Trophoblast cell (in vitro differentiated cells and primary cell): ENCODE measurements at regions not wholly inside any gene's neighbourhood (a gene's known extent, or its start where the extent isn't known, plus 50 kb on each side); places are given as distances from the start of the nearest gene placed in this dataset.

ENCODE experiments used
- DNase-seq, 2 donors: peaks; one replicate each; pipeline ENCODE4 v3.0.0-alpha.2; 2016
- H2AFZ ChIP-seq: 2 replicates; pipeline ENCODE4 v1.6.1; 2013; ENCODE audit warnings: low read length, moderate library complexity, mild to moderate bottlenecking; ENCODE audit not compliant: insufficient read depth, poor library complexity
- H2AK5ac ChIP-seq: 2 replicates; pipeline ENCODE4 v1.6.1; 2013; ENCODE audit warnings: mild to moderate bottlenecking, low read length
- H2BK120ac ChIP-seq: 2 replicates; pipeline ENCODE4 v1.6.1; 2013; ENCODE audit warnings: low read length, mild to moderate bottlenecking, moderate library complexity; ENCODE audit not compliant: insufficient read depth, poor library complexity
- H2BK12ac ChIP-seq: 2 replicates; pipeline ENCODE4 v1.6.1; 2013; ENCODE audit warnings: mild to moderate bottlenecking, low read length, moderate library complexity
- H2BK5ac ChIP-seq: 2 replicates; pipeline ENCODE4 v1.6.1; 2013; ENCODE audit warnings: low read length, low read depth, moderate library complexity, mild to moderate bottlenecking; ENCODE audit not compliant: poor library complexity
- H3K14ac ChIP-seq: 2 replicates; pipeline ENCODE4 v1.6.1; 2013; ENCODE audit warnings: mild to moderate bottlenecking, low read length
- H3K18ac ChIP-seq: 2 replicates; pipeline ENCODE4 v1.6.1; 2013; ENCODE audit warnings: mild to moderate bottlenecking, low read length
- H3K23ac ChIP-seq: 2 replicates; pipeline ENCODE4 v1.6.1; 2013; ENCODE audit warnings: low read length
- H3K27ac ChIP-seq: 2 replicates; pipeline ENCODE4 v1.5.1; 2013; ENCODE audit warnings: low read depth, mild to moderate bottlenecking, inconsistent platforms, low read length, moderate library complexity
- H3K27me3 ChIP-seq: 2 replicates; pipeline ENCODE4 v1.6.1; 2013; ENCODE audit warnings: inconsistent platforms, mild to moderate bottlenecking, low read length, moderate library complexity; ENCODE audit not compliant: insufficient read depth
- H3K36me3 ChIP-seq, 2 experiments: 1 replicate in 1 of 2; 2 replicates in 1 of 2; pipeline ENCODE4 v1.6.1; 2013; ENCODE audit warnings: low read length in 2 of 2, mild to moderate bottlenecking in 2 of 2, moderate library complexity in 1 of 2; ENCODE audit not compliant: insufficient read depth in 2 of 2, control insufficient read depth in 1 of 2
- H3K4ac ChIP-seq: 2 replicates; pipeline ENCODE4 v1.6.1; 2013; ENCODE audit warnings: low read depth, mild to moderate bottlenecking, low read length, moderate library complexity
- H3K4me1 ChIP-seq, 2 experiments: 1 replicate in 1 of 2; 2 replicates in 1 of 2; pipeline ENCODE4 v1.6.1; 2013; ENCODE audit warnings: low read length in 2 of 2, mild to moderate bottlenecking in 2 of 2, moderate library complexity in 1 of 2; ENCODE audit not compliant: insufficient read depth in 2 of 2, control insufficient read depth in 1 of 2
- H3K4me2 ChIP-seq: 2 replicates; pipeline ENCODE4 v1.6.1; 2013; ENCODE audit warnings: inconsistent platforms, mild to moderate bottlenecking, low read length, moderate library complexity
- H3K4me3 ChIP-seq: 2 replicates; pipeline ENCODE4 v1.5.1; 2013; ENCODE audit warnings: mild to moderate bottlenecking, low read depth, low read length, inconsistent platforms
- H3K79me1 ChIP-seq: one replicate; pipeline ENCODE4 v1.6.1; 2013; ENCODE audit warnings: low read length
- H3K79me2 ChIP-seq: 2 replicates; pipeline ENCODE4 v1.6.1; 2013; ENCODE audit warnings: low read length, mild to moderate bottlenecking; ENCODE audit not compliant: control insufficient read depth, insufficient read depth, poor library complexity
- H3K9ac ChIP-seq: 2 replicates; pipeline ENCODE4 v1.6.1; 2013; ENCODE audit warnings: mild to moderate bottlenecking, low read length
- H3K9me3 ChIP-seq: 2 replicates; pipeline ENCODE4 v1.6.1; 2013; ENCODE audit warnings: low read depth, mild to moderate bottlenecking, control low read depth, inconsistent platforms, low read length; ENCODE audit not compliant: insufficient read depth
- H4K12ac ChIP-seq: 2 replicates; pipeline ENCODE4 v1.6.1; 2013; ENCODE audit warnings: low read depth, mild to moderate bottlenecking, low read length, moderate library complexity
- H4K8ac ChIP-seq: 2 replicates; pipeline ENCODE4 v1.6.1; 2013; ENCODE audit warnings: low read depth, mild to moderate bottlenecking, low read length, moderate library complexity
- H4K91ac ChIP-seq: one replicate; pipeline ENCODE4 v1.6.1; 2013; ENCODE audit warnings: low read depth, mild to moderate bottlenecking, low read length, moderate library complexity
- WGBS: extraction: QIAGEN DNeasy Blood & Tissue Kit; methylation state at CpG from one replicate; pipeline ENCODE4 v1.1.7; 2013; ENCODE audit warnings: missing lambda C conversion rate; ENCODE audit not compliant: insufficient read length, insufficient coverage; ENCODE audit errors: extremely low coverage; 5-methylcytosine and 5-hydroxymethylcytosine counted together

DNA sequence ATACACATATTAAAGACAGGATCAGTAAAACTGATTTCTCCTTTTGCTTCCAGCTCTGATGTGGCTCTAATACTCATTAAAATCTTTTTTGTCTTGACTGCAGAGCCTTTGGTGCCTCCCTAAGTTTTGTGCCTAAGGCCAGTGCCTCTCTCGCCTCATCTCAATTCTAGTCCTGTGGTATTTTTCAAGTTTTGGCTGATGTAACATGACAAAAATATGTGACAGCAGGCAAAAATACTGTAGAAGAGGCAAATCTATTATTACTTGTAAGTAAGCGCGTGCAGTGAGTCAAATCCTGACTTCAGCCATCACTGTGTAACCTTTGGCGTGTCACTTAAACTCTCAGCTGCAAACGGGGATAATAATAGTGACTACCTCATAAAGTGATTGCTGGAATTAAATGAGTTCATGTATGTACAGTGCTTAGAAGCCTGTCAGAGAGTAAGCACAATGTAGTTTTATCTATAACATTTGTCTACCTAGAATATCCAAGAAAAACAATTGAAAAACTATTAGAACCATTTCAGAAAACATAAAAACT is 74.0 kb downstream of the MAB21L3 start:
- peaks cover 0 to 2% of the 10 kb centered on the region in 2 experiments for H3K4me1 ChIP-seq
- no peak overlapping the region for H2AFZ ChIP-seq
- no peak overlapping the region for H3K18ac ChIP-seq
- H3K27ac ChIP-seq: no peak overlapping the region
- no peak overlapping the region for H4K12ac ChIP-seq
- WGBS: no CpG with 5 or more reads among the region's 5 CpGs
- no peak overlapping the region for H4K8ac ChIP-seq
- H2BK12ac ChIP-seq: no peak overlapping the region
- H3K23ac ChIP-seq: no peak overlapping the region
- no peak overlapping the region for H3K9ac ChIP-seq
- no peaks in the 10 kb centered on the region for H3K79me2 ChIP-seq
- no peak overlapping the region for H4K91ac ChIP-seq
- no peaks in the 10 kb centered on the region for H3K79me1 ChIP-seq
- no peak overlapping the region for H2BK5ac ChIP-seq
- no peak overlapping the region for H2BK120ac ChIP-seq
- no peak overlapping the region for H3K4me2 ChIP-seq
- H3K14ac ChIP-seq: no peak overlapping the region
- H3K4ac ChIP-seq: no peak overlapping the region
- H3K36me3 ChIP-seq: no peaks in the 10 kb centered on the region
- H2AK5ac ChIP-seq: no peak overlapping the region
- DNase-seq: peak in 1 of 2 donors; percentile 28
- peaks cover 2% of the 10 kb centered on the region for H3K9me3 ChIP-seq
- H3K4me3 ChIP-seq: no peak overlapping the region
- no peaks in the 10 kb centered on the region for H3K27me3 ChIP-seq

DNA sequence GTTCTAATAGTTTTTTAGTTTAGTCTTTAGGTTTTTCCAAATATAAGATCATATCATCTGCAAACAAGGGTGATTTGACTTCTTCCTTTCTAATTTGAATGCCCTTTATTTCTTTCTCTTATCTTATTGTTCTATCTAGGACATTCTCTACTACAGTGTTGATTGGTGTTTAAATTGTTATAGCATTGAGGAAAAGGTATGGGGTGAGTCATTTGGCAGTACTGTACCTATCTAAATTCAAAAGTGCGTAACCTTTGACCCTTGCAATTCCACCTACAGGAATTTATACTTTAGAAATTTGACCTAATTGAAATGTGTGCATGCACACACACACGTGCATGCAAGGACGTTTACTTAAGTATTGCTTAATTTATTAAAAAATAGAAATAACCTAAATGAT is 78.3 kb downstream of the MAB21L3 start:
- no peaks in the 10 kb centered on the region for H3K79me1 ChIP-seq
- no peak overlapping the region for H4K12ac ChIP-seq
- no peak for DNase-seq
- no peak overlapping the region for H3K18ac ChIP-seq
- H3K4me1 ChIP-seq: no peaks in the 10 kb centered on the region
- H3K9me3 ChIP-seq: no peaks in the 10 kb centered on the region
- no peak overlapping the region for H2BK120ac ChIP-seq
- H3K4me3 ChIP-seq: no peak overlapping the region
- H3K9ac ChIP-seq: no peak overlapping the region
- H2AFZ ChIP-seq: no peak overlapping the region
- no peak overlapping the region for H2AK5ac ChIP-seq
- H3K14ac ChIP-seq: no peak overlapping the region
- no peak overlapping the region for H3K4me2 ChIP-seq
- H3K27ac ChIP-seq: no peak overlapping the region
- no peak overlapping the region for H2BK5ac ChIP-seq
- H4K91ac ChIP-seq: no peak overlapping the region
- no peak overlapping the region for H4K8ac ChIP-seq
- no peak overlapping the region for H3K4ac ChIP-seq
- no peaks in the 10 kb centered on the region for H3K27me3 ChIP-seq
- H3K79me2 ChIP-seq: no peaks in the 10 kb centered on the region
- no peak overlapping the region for H2BK12ac ChIP-seq
- WGBS: no CpG with 5 or more reads among the region's 3 CpGs
- no peaks in the 10 kb centered on the region for H3K36me3 ChIP-seq
- H3K23ac ChIP-seq: no peak overlapping the region

DNA sequence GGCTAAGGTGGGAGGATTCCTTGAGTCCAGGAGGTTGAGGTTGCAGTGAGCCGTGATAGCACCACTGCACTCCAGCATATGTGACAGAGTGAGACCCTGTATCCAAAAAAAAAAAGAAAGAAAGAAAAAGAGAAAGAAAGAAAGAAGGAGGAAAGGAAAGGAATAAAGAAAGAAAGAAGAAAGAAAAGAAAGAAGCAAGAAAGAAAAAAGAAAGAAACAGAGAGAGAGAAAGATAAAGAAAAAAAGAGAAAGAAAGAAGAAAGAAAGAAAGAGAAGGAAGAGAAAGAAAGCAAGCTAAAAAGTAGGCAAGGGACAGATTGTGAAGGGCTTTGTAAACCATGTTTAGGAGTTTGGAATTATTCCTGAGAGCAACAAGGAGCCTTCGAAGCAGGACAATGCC is 80.1 kb downstream of the MAB21L3 start:
- Histone ChIP-seq H2BK120ac (no peak overlapping the region), H3K23ac (no peak overlapping the region), H3K4me2 (no peak overlapping the region), H3K36me3 (no peaks in the 10 kb centered on the region), H3K4ac (no peak overlapping the region), H2BK12ac (no peak overlapping the region), H3K27me3 (no peaks in the 10 kb centered on the region), H3K9me3 (no peaks in the 10 kb centered on the region), H2AK5ac (no peak overlapping the region), H4K91ac (no peak overlapping the region), H3K27ac (no peak overlapping the region), H3K18ac (no peak overlapping the region), H3K9ac (no peak overlapping the region), H2AFZ (no peak overlapping the region), H4K12ac (no peak overlapping the region), H3K14ac (no peak overlapping the region), H2BK5ac (no peak overlapping the region), H3K79me2 (no peaks in the 10 kb centered on the region), H3K4me3 (no peak overlapping the region), H3K79me1 (no peaks in the 10 kb centered on the region), H3K4me1 (no peaks in the 10 kb centered on the region), H4K8ac (no peak overlapping the region)
- WGBS: no CpG with 5 or more reads among the region's 2 CpGs
- no peak for DNase-seq

DNA sequence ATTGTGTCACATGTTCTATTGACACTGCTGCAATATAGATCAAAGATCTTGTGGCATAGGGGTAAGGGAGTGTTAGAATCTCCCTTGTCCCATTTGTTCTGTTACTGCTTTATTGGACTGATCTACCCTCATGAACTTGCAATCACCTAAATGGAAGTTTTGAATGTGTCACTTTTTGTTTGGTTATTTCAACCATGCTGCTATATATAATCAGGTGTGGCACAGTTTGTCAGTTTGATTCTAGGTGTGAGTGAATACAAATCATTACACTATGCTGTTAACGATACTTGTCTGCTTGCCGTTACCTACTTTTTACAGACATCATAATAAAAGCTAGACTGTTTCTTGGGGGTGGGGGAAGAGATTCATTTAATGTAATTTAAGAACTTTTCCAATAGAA is 82.6 kb downstream of the MAB21L3 start:
- no peak overlapping the region for H3K4me2 ChIP-seq
- no CpG with 5 or more reads among the region's 2 CpGs for WGBS
- no peak overlapping the region for H2BK120ac ChIP-seq
- H4K91ac ChIP-seq: no peak overlapping the region
- no peak overlapping the region for H3K4me3 ChIP-seq
- H3K27ac ChIP-seq: no peak overlapping the region
- H4K8ac ChIP-seq: no peak overlapping the region
- no peak overlapping the region for H2BK5ac ChIP-seq
- H3K4ac ChIP-seq: no peak overlapping the region
- no peak overlapping the region for H2AK5ac ChIP-seq
- H3K23ac ChIP-seq: no peak overlapping the region
- no peaks in the 10 kb centered on the region for H3K4me1 ChIP-seq
- no peaks in the 10 kb centered on the region for H3K36me3 ChIP-seq
- no peaks in the 10 kb centered on the region for H3K79me2 ChIP-seq
- no peak overlapping the region for H3K9ac ChIP-seq
- no peaks in the 10 kb centered on the region for H3K9me3 ChIP-seq
- no peaks in the 10 kb centered on the region for H3K79me1 ChIP-seq
- H3K18ac ChIP-seq: no peak overlapping the region
- no peak overlapping the region for H2BK12ac ChIP-seq
- H3K27me3 ChIP-seq: no peaks in the 10 kb centered on the region
- H2AFZ ChIP-seq: no peak overlapping the region
- no peak overlapping the region for H4K12ac ChIP-seq
- no peak for DNase-seq
- H3K14ac ChIP-seq: no peak overlapping the region
